Liver (tissue), 7 donors: ENCODE measurements at regions not wholly inside any gene's neighbourhood (a gene's known extent, or its start where the extent isn't known, plus 50 kb on each side); places are given as distances from the start of the nearest gene placed in this dataset.

Experiments
- DNase-seq: peaks from one replicate; pipeline ENCODE4 v3.0.0-alpha.2; 2017; ENCODE audit warnings: low spot score
- H3K27ac ChIP-seq, 2 donors: one replicate each; pipeline ENCODE4 v1.7.0; 2013; ENCODE audit warnings: inconsistent platforms in 2 of 2, low read length in 2 of 2, control low read depth in 1 of 2, low read depth in 1 of 2, mild to moderate bottlenecking in 1 of 2
- H3K27me3 ChIP-seq, 4 donors: one replicate each; pipeline versions ENCODE4 v1.6.1 to v1.7.0; 2013; ENCODE audit warnings: low read length in 3 of 4, inconsistent platforms in 1 of 4, mild to moderate bottlenecking in 1 of 4, moderate library complexity in 1 of 4; ENCODE audit not compliant: control insufficient read depth in 4 of 4, insufficient read depth in 4 of 4
- H3K36me3 ChIP-seq, 4 donors: one replicate each; pipeline versions ENCODE4 v1.6.1 to v1.7.0; 2013; ENCODE audit warnings: low read length in 3 of 4, mild to moderate bottlenecking in 3 of 4, low read depth in 1 of 4, moderate library complexity in 1 of 4; ENCODE audit not compliant: control insufficient read depth in 4 of 4, insufficient read depth in 3 of 4
- H3K4me1 ChIP-seq, 4 donors: one replicate each; pipeline versions ENCODE4 v1.6.1 to v1.7.0; 2013; ENCODE audit warnings: low read length in 3 of 4, mild to moderate bottlenecking in 3 of 4, moderate library complexity in 1 of 4; ENCODE audit not compliant: control insufficient read depth in 4 of 4, insufficient read depth in 4 of 4
- H3K4me3 ChIP-seq, 3 donors: one replicate each; pipeline versions ENCODE4 v1.6.1 to v1.7.0; 2013; ENCODE audit warnings: low read length in 3 of 3, control low read depth in 1 of 3, low read depth in 1 of 3, mild to moderate bottlenecking in 1 of 3
- H3K9ac ChIP-seq, 2 donors: one replicate each; pipeline ENCODE4 v1.7.0; 2013; ENCODE audit warnings: low read length in 2 of 2, mild to moderate bottlenecking in 2 of 2, moderate library complexity in 2 of 2, control low read depth in 1 of 2, low read depth in 1 of 2
- H3K9me3 ChIP-seq, 4 donors: one replicate each; pipeline versions ENCODE4 v1.6.1 to v1.7.0; 2013; ENCODE audit warnings: low read length in 3 of 4; ENCODE audit not compliant: control insufficient read depth in 4 of 4
- ATF3 ChIP-seq: IDR thresholded peaks from 2 replicates; pipeline ENCODE4 v1.6.1; 2016; ENCODE audit warnings: antibody characterized with exemption
- EGR1 ChIP-seq, 2 donors: IDR thresholded peaks; 2 replicates each; pipeline ENCODE4 v1.6.1; 2016 to 2018; ENCODE audit warnings: antibody characterized with exemption in 2 of 2, low read depth in 2 of 2
- FOXA1 ChIP-seq: IDR thresholded peaks from 2 replicates; pipeline ENCODE4 v1.6.1; 2016; ENCODE audit warnings: antibody characterized with exemption
- FOXA2 ChIP-seq: IDR thresholded peaks from 2 replicates; pipeline ENCODE4 v1.6.1; 2016; ENCODE audit warnings: antibody characterized with exemption
- GABPA ChIP-seq, 2 donors: IDR thresholded peaks in 1 of 2; conservative IDR thresholded peaks in 1 of 2; 2 replicates each; pipeline ENCODE4 v1.6.1; 2016; ENCODE audit warnings: antibody characterized with exemption in 2 of 2, mild to moderate bottlenecking in 1 of 2, moderate library complexity in 1 of 2
- HNF4A ChIP-seq, 2 donors: conservative IDR thresholded peaks; 2 replicates each; pipeline ENCODE4 v1.6.1; 2016; ENCODE audit warnings: antibody characterized with exemption in 2 of 2, mild to moderate bottlenecking in 2 of 2
- HNF4G ChIP-seq: IDR thresholded peaks from 2 replicates; pipeline ENCODE4 v1.6.1; 2016; ENCODE audit warnings: antibody characterized with exemption
- JUND ChIP-seq, 2 donors: IDR thresholded peaks; 2 replicates each; pipeline ENCODE4 v1.6.1; 2016; ENCODE audit warnings: antibody characterized with exemption in 2 of 2
- MAX ChIP-seq: IDR thresholded peaks from 2 replicates; pipeline ENCODE4 v1.6.1; 2016; ENCODE audit warnings: antibody characterized with exemption
- NR2F2 ChIP-seq: IDR thresholded peaks from 2 replicates; pipeline ENCODE4 v1.6.1; 2016; ENCODE audit warnings: antibody characterized with exemption
- RAD21 ChIP-seq, 2 donors: IDR thresholded peaks; 2 replicates each; pipeline ENCODE4 v1.6.1; 2016; ENCODE audit warnings: antibody characterized with exemption in 2 of 2, mild to moderate bottlenecking in 2 of 2
- REST ChIP-seq: IDR thresholded peaks from 2 replicates; pipeline ENCODE4 v1.6.1; 2016; ENCODE audit warnings: antibody characterized with exemption, mild to moderate bottlenecking
- RXRA ChIP-seq, 2 donors: IDR thresholded peaks; 2 replicates each; pipeline ENCODE4 v1.6.1; 2017 to 2018; ENCODE audit warnings: antibody characterized with exemption in 2 of 2, mild to moderate bottlenecking in 1 of 2
- SP1 ChIP-seq: IDR thresholded peaks from 2 replicates; pipeline ENCODE4 v1.6.1; 2018; ENCODE audit warnings: antibody characterized with exemption, mild to moderate bottlenecking
- TAF1 ChIP-seq: conservative IDR thresholded peaks from 2 replicates; pipeline ENCODE4 v1.6.1; 2016; ENCODE audit warnings: antibody characterized with exemption, mild to moderate bottlenecking
- YY1 ChIP-seq: IDR thresholded peaks from 2 replicates; pipeline ENCODE4 v1.6.1; 2016; ENCODE audit warnings: antibody characterized with exemption, mild to moderate bottlenecking
- TF ChIP-seq, protein P1 (sequence below): fragments of 150-350 bp; IDR thresholded peaks from 2 replicates; pipeline ENCODE4 v1.5.1; 2017; ENCODE audit warnings: improper control_type of control experiment, low read depth, low read length; ENCODE audit not compliant: missing input control
- TF ChIP-seq, protein P2 (sequence below): IDR thresholded peaks from 2 replicates; pipeline ENCODE4 v1.6.1; 2016; ENCODE audit warnings: antibody characterized with exemption
- donor health status: healthy.
- donor health status: healthy.
- donor health status: healthy.
- donor health status: healthy.

GRCh38 chrX:109140463-109140862, 341.4 kb downstream of the GUCY2F start:
- Histone ChIP-seq H3K36me3 (no peaks in the 10 kb centered on the region), H3K27ac (no peak overlapping the region), H3K9ac (no peak overlapping the region), H3K4me1 (no peaks in the 10 kb centered on the region), H3K9me3 (peaks cover 0 to 6% (median 3%) of the 10 kb centered on the region in 4 donors), H3K4me3 (no peak overlapping the region), H3K27me3 (no peaks in the 10 kb centered on the region)
- DNase-seq, result no peak
- TF ChIP-seq, protein P1, sequence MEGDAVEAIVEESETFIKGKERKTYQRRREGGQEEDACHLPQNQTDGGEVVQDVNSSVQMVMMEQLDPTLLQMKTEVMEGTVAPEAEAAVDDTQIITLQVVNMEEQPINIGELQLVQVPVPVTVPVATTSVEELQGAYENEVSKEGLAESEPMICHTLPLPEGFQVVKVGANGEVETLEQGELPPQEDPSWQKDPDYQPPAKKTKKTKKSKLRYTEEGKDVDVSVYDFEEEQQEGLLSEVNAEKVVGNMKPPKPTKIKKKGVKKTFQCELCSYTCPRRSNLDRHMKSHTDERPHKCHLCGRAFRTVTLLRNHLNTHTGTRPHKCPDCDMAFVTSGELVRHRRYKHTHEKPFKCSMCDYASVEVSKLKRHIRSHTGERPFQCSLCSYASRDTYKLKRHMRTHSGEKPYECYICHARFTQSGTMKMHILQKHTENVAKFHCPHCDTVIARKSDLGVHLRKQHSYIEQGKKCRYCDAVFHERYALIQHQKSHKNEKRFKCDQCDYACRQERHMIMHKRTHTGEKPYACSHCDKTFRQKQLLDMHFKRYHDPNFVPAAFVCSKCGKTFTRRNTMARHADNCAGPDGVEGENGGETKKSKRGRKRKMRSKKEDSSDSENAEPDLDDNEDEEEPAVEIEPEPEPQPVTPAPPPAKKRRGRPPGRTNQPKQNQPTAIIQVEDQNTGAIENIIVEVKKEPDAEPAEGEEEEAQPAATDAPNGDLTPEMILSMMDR, result no peak
- TF ChIP-seq JUND (IDR thresholded peaks at IDR 0.05), result no peak
- TF ChIP-seq, protein P2, sequence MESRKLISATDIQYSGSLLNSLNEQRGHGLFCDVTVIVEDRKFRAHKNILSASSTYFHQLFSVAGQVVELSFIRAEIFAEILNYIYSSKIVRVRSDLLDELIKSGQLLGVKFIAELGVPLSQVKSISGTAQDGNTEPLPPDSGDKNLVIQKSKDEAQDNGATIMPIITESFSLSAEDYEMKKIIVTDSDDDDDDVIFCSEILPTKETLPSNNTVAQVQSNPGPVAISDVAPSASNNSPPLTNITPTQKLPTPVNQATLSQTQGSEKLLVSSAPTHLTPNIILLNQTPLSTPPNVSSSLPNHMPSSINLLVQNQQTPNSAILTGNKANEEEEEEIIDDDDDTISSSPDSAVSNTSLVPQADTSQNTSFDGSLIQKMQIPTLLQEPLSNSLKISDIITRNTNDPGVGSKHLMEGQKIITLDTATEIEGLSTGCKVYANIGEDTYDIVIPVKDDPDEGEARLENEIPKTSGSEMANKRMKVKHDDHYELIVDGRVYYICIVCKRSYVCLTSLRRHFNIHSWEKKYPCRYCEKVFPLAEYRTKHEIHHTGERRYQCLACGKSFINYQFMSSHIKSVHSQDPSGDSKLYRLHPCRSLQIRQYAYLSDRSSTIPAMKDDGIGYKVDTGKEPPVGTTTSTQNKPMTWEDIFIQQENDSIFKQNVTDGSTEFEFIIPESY, result no peak
- no peak for TF ChIP-seq TAF1
- no peak for TF ChIP-seq RXRA (IDR thresholded peaks at IDR 0.05)
- TF ChIP-seq HNF4G, result no peak
- no peak for TF ChIP-seq SP1
- TF ChIP-seq RAD21 (IDR thresholded peaks at IDR 0.05), result no peak
- no peak for TF ChIP-seq EGR1 (IDR thresholded peaks at IDR 0.05; ENCODE audit: low read depth in 2 of 2)
- no peak for TF ChIP-seq NR2F2
- TF ChIP-seq MAX, result no peak
- TF ChIP-seq YY1, result no peak
- TF ChIP-seq GABPA (IDR thresholded peaks at IDR 0.05 in 1 of 2, conservative IDR thresholded peaks at IDR 0.05 in 1 of 2), result no peak
- TF ChIP-seq REST, result no peak
- no peak for TF ChIP-seq ATF3
- TF ChIP-seq HNF4A (conservative IDR thresholded peaks at IDR 0.05), result no peak

DNA sequence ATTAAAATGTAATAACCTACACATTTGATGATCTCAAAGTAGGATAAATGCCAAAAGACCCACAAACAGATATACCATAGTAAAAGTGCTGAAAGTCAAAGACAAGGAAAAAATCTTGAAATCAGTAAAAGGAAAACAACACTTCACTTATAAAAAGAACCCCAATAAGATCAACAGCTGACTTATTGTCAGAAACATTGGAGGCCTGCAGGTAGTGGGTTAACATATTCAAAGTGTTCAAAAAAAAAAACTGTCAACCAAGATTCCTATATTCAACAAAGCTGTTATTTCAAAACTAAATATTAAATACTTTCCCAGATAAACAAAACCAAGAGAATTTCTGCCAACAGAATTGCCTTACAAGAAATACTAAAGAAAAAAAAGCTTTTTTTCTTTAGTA, 347.1 kb downstream of the GUCY2F start:
- Histone ChIP-seq H3K4me3 (no peak overlapping the region), H3K36me3 (no peaks in the 10 kb centered on the region), H3K9ac (no peak overlapping the region), H3K4me1 (no peaks in the 10 kb centered on the region), H3K27me3 (no peaks in the 10 kb centered on the region), H3K27ac (no peak overlapping the region), H3K9me3 (peaks cover 0 to 9% (median 3%) of the 10 kb centered on the region in 4 donors)
- no peak for DNase-seq
- TF ChIP-seq YY1, result no peak
- no peak for TF ChIP-seq MAX
- no peak for TF ChIP-seq FOXA1
- TF ChIP-seq TAF1, result no peak
- no peak for TF ChIP-seq GABPA (IDR thresholded peaks at IDR 0.05 in 1 of 2, conservative IDR thresholded peaks at IDR 0.05 in 1 of 2)
- TF ChIP-seq REST, result no peak
- no peak for TF ChIP-seq FOXA2
- TF ChIP-seq ATF3, result no peak
- TF ChIP-seq, protein P2, result no peak
- no peak for TF ChIP-seq RAD21 (IDR thresholded peaks at IDR 0.05)
- TF ChIP-seq SP1, result no peak
